NOMO-1 treated with dmso at 0.1 percent for 144 hours (cell line): ENCODE measurements at regions not wholly inside any gene's neighbourhood (a gene's known extent, or its start where the extent isn't known, plus 50 kb on each side); places are given as distances from the start of the nearest gene placed in this dataset.
A peak's percentile ranks its signal among the peaks of the same experiment; 100 is the strongest.

Experiments
- DNase-seq: peaks from one replicate; lab custom pipeline; 2025; ENCODE audit not compliant: unreplicated experiment; lab: John Stamatoyannopoulos, UW

DNA sequence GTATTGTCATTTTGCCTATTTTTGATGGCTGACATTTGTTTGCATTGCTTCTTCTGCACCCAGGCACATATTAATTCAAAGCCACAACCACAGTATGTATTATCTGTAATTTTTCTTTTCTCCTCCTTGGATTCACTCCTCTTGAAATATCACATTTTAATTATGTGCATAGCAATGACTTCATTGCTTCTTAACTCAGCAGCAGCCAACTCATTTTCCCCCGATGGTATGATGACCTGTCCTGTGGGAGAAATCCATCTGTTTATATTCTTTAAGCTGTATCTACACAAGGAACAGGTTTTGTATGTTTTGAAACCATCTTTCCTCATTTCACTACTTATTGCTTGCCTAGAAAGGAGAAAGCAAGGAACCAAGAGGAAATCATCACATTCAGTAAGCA, 588.8 kb downstream of the INHBA start:
- no peak for DNase-seq

- DNase-seq = no peak
Observed at GRCh38 chr7:41113719-41114118, 589.2 kb downstream of the INHBA start.

DNA sequence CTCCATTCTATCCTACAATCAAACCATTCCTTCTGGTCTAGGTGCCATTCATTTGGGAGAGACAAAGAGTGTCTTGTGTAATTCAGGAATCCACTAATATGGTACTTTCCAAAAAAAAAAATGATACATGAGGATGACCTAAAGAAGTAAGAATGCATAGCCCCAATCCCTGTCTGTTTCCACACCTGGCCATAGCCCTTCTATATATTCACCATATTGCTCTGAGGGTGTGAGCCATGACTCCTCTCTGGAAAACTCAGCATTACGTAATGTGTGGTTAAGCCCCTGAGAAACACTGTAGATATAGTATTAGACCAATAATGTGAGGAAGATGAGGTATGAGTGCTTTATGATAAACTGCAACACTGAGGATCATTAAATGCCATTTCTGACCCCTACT, 592.7 kb downstream of the INHBA start:
- no peak for DNase-seq

DNA sequence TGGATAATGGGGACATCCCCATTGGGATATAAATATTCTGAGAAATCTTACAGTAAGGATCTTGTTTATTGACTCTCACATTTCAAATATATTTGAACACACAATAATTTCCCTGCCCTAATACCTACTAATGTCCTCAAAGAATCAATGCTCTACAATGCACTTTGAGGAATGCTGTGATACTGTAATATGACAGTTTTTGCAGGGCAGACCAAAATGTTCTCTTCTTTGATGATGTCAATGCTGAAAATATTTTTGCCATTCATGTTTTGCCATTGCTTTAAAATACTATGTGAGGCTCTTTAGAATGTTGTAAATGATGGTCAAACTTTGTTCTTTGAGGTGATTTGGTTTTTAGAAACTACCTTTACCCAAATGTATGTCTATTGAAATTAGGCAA, 594.1 kb downstream of the INHBA start:
- DNase-seq = no peak

GRCh38 chr7:41107938-41108448, 594.9 kb downstream of the INHBA start:
- no peak for DNase-seq

DNA sequence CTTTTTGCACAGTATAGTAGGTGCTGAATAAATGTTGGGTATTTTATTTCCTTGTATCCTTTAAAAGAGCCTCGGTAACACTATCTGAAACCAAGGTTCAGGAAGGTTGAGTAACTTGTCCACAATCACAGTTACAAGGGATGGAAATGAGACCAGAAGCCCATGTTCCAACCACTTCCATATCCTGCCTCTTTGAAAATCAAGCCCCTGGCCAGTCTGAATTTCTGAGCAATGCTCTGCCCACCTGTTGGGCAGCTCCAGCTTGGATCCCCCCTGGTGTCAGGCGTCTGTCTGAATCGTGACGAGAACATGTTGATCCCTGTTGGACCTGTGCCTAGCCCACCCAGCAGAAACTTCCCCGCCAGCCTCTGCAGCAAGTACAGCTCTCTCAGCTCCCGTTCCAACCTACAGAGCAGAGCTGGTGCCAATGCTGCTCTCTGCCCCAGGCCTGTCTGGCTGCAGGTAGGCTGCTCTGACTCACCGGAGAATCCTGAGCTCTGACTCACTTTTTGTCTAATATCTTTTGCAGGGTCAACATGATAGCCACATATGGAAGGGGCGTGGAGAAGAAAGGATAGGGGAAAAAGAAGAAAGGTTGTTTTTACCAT, 595.5 kb downstream of the INHBA start:
- no peak for DNase-seq

DNA sequence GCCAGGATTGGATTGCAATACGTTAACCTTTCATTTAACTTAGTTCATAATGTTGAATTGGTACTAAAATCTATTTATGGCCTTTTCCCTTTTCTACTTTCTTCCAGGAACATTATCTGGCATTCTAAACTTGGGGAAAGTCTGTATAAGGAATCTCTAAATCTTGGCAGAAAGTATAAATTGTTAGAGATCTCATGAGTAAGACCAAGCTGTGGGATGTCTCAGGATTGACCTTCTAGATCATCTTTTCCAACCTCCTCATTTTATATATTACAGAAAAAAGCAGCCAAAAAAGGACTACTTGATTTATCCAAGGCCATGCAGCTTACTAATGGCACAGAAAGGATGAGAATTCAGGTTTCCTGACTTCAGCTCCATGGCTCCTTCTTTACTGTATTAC, 598.3 kb downstream of the INHBA start:
- DNase-seq = no peak

DNA sequence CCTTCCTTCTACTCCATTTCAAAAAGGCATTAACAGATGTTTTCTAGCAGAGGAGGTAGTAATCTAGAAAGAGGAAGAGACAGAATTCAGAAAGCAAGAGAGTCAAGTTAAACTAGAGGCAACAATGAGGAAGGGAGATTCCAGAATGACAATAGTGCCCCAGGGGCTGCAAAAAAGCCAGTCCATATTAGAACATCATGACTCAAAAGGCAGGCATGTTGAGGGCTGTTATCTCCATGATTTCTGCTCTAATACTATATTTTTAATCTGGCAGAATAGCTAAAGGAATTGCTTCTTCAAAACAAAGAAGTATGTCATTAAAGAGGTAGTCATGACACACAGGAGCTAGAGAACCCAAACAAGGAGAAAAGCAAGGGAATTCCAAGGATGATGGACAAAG, 599.6 kb downstream of the INHBA start:
- peak; percentile 32 for DNase-seq

DNA sequence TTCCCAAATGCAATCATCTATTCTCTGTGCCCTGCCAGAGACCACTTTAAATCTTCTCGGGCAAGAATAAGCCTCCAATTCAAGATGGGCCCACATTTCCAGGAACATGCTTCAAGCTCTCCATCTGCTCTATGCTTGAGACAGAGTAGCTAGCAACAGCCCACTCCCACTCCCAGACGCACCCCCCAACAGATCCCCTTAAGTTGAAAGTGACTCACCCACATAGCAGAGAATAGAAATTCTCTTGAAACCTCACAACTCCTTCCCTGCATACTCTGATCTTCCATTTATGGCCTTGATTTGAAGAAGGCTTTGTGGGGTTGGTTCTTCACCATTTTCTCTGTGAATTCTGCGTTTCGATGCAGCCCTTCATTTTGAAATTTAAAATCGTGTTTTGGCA, 604.0 kb downstream of the INHBA start:
- no peak for DNase-seq

GRCh38 chr7:41098402-41098801, 604.5 kb downstream of the INHBA start:
- no peak for DNase-seq

DNA sequence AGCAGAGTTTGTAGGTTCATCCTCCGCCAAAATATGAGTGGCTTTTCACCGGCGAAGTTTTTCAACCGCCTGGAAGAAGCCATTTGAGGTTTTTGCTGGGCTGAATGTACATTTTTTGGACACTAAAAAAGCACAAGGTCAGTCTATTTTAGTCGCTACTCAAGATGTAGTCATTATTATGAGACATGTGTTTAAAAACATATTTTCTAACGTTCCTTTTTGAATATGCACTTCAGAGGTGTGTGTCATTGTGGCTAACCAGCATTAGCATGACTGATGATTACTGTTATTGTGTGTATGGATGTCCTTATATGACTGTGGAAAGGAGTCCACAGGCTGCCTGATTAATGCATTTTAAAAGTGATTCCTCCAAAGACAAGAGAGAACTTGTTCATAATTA, 605.4 kb downstream of the INHBA start:
- DNase-seq = no peak

- no peak for DNase-seq
Observed at GRCh38 chr7:41096917-41097316, 606.0 kb downstream of the INHBA start.

DNA sequence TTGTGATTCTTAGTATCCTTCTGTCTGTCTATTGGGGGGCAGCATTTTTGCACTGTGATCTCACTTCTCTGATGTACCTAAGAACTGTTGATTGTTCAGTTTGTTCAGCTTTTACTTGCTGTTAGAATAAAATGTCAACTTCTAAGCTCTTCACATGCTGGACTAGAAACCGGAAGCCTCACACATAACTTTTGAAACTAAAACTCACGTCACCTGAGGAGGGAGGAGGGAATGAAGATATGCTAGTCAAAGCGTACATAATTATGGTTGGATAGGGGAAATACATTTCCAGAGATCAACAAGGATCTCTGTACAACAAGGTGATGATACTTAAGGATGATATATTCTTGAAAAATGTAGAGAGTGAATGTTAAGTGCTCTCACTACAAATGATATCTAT, 609.7 kb downstream of the INHBA start:
- no peak for DNase-seq

- no peak for DNase-seq
Observed at GRCh38 chr7:41085244-41085643, 617.6 kb downstream of the INHBA start.

- DNase-seq = no peak
Observed at GRCh38 chr7:41084381-41084780, 618.5 kb downstream of the INHBA start.

DNA sequence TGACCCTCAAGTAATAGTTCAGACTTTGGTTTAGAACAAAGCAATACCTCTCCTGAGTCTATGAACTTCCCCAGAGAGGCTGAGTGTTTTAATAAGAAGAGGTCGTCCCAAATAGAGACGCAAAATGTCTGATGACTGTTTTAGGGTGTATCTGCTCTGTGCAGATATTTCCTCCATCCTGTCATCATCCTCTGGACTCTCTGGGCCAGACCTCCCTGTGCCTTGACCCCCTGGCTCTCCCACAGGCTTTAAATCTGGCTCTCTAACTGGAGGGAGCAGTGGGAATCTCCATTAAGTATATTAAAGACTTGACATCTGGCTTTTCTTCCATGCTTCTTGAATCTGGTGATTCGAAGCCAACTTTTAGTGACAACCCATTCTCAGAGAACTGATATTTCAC, 633.3 kb downstream of the INHBA start:
- no peak for DNase-seq

- DNase-seq = no peak
Observed at GRCh38 chr7:41067576-41067975, 635.3 kb downstream of the INHBA start.

DNA sequence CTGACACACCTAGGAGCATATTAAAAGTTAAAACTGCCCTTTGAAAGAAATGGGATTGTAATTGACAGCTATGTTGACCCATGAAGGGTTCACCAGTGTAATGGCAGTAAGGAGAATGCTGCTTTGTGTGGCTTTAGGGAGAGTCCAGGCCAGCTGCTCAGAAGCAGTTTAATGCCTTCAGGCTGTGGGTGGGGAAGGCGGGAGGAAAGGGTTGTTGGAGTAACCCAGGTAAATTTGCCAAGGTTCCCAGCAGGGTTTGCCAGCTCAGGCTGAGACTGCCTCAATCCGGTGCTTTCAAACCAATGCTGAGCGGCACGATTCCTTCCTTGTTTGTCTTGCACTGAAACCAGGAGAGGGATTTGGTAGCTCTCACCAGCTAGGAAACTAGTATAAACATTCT, 637.2 kb downstream of the INHBA start:
- no peak for DNase-seq

- DNase-seq = no peak
Observed at GRCh38 chr7:41063116-41063515, 639.8 kb downstream of the INHBA start.

GRCh38 chr7:41060796-41061195, 642.1 kb downstream of the INHBA start:
- DNase-seq = no peak

DNA sequence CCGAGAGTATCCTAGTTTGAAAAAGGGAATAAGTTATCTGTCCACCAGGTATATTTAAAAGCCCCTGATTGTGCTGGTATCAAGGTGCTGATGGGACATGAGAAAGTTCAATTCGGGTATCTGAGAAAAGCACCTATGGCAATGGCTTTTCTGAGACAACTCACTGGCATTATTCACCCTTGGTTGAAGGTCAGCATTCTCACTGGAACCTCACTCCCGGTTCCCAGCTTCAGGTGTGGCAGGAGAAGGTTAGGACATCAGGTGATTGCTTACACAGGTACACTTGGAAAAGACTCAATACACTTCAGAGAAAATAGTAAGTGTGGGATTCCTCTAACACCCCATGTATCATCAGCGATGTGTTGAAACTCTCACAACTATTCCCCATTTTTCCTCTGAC, 643.1 kb downstream of the INHBA start:
- DNase-seq = no peak

DNA sequence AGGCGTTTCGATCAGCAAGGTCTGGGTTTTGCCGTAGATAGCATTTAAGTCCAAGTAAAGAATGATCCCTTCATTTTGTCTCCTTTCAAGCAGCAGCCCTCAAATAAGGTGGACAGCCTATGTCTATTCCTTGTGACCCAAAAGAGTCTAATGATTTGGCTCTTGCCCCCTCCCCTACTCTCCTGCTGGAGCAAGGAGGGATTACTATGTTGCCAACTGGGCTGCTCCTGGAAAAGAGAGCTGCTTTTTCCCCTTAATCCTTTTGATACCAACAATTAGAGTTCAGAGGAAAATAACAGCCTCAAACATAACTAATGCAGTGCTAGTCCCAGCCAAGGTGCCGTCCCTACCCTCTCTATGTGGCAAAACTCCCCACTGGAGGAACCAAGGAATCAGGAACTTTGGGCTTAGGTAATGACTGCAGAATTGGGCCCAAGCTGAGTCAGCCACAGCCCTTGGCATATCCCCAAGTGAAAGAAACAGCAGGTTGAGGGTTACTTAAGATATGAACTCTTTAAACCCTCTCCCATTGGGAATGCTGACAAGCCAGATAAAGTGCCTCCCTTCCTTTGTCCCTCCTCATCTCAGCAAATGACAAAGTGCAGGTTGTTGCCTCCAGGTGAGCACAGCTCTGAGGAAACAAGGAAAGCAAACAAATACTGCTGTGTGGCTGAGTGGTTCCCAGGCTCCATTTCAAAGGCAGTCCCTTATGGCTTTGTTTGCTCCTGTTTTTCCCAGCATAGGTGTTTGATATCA, 643.7 kb downstream of the INHBA start:
- no peak for DNase-seq
